ENCODE measurements at regions not wholly inside any gene's neighbourhood (a gene's known extent, or its start where the extent isn't known, plus 50 kb on each side); places are given as distances from the start of the nearest gene placed in this dataset.

GRCh38 chr20:40055711-40056110 lies 633.3 kb downstream of the MAFB start:
- no peak for ATAC-seq (ENCODE audit: low FRiP score)
- no peak for DNase-seq (ENCODE audit: low spot score)
- TF ChIP-seq, protein P1, sequence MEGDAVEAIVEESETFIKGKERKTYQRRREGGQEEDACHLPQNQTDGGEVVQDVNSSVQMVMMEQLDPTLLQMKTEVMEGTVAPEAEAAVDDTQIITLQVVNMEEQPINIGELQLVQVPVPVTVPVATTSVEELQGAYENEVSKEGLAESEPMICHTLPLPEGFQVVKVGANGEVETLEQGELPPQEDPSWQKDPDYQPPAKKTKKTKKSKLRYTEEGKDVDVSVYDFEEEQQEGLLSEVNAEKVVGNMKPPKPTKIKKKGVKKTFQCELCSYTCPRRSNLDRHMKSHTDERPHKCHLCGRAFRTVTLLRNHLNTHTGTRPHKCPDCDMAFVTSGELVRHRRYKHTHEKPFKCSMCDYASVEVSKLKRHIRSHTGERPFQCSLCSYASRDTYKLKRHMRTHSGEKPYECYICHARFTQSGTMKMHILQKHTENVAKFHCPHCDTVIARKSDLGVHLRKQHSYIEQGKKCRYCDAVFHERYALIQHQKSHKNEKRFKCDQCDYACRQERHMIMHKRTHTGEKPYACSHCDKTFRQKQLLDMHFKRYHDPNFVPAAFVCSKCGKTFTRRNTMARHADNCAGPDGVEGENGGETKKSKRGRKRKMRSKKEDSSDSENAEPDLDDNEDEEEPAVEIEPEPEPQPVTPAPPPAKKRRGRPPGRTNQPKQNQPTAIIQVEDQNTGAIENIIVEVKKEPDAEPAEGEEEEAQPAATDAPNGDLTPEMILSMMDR (IDR thresholded peaks at IDR 0.05) = no peak

GRCh38 chr20:40054311-40054710 lies 634.7 kb downstream of the MAFB start:
- TF ChIP-seq, protein P1 (IDR thresholded peaks at IDR 0.05) = no peak
- DNase-seq (ENCODE audit: low spot score) = no peak
- ATAC-seq (ENCODE audit: low FRiP score) = no peak

DNA sequence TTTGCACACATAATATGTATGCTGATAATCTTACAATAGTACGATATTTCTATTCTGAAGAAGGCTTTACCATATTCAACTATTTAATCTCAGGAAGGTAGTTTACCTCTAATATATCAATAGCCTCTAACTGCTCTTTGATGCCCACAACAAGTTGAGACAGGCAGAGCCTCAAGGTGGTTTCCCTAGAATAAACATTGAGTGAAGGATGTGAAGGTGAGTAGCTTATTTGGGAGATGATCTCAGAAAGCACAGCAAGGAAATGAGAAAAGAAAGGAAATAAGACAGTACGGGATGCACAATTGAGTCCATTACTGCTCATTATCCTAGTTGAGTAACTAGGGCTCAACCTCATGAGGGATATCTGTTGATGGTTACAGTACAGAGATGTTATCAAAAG lies 638.4 kb downstream of the MAFB start:
- no peak for ATAC-seq (ENCODE audit: low FRiP score)
- DNase-seq (ENCODE audit: low spot score) = no peak
- TF ChIP-seq, protein P1 (IDR thresholded peaks at IDR 0.05) = no peak

DNA sequence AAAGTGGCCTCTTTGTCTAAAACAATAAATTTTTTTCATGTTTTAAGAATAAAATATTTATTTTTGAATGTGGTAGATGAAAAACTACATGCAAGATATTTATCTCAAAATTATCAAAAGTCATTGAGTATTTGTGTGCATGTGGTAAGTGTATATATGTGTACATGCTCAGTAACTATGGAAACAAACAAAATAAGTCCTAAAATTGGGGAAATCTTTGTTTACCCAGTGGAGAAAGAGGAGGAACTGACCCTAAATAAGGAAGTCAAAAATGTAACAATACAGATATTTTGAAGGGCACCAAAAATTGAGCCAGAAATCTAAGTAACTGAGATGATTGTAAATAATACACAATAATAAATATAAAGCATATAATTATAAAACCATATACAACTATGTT lies 639.2 kb downstream of the MAFB start:
- DNase-seq (ENCODE audit: low spot score) (no peak), ATAC-seq (ENCODE audit: low FRiP score) (no peak)
- TF ChIP-seq, protein P1 (IDR thresholded peaks at IDR 0.05) = no peak

DNA sequence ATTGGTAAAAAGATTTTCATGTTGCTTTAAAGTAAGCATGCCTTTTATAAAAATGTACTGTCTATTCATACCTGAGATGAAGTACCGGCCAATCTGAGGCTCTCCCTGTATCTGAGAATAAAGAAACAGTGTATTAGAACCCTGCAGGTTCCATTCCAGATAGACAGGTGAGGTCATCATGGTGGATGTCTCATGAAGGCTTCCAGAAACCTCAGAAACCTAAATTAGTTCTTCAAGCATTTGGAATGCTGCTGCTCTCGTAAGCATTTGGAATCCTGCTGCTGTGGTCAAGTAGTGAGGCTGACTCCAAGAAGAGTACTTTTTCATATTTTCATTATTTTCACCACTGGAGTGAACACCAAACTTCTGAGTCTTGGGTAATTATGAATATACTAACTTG lies 642.3 kb downstream of the MAFB start:
- ATAC-seq (ENCODE audit: low FRiP score) = no peak
- TF ChIP-seq, protein P1 (IDR thresholded peaks at IDR 0.05) = no peak
- DNase-seq (ENCODE audit: low spot score) = no peak

- ATAC-seq (ENCODE audit: low FRiP score) = no peak
- TF ChIP-seq, protein P1 (IDR thresholded peaks at IDR 0.05) = no peak
- no peak for DNase-seq (ENCODE audit: low spot score)
Measured at GRCh38 chr20:40037511-40037910, 651.5 kb downstream of the MAFB start.

- DNase-seq (ENCODE audit: low spot score) (no peak), ATAC-seq (ENCODE audit: low FRiP score) (no peak)
- TF ChIP-seq, protein P1 (IDR thresholded peaks at IDR 0.05) = no peak
Measured at GRCh38 chr20:40029589-40029988, 659.4 kb downstream of the MAFB start.

Data from omental fat pad (tissue), 3 donors.